Nephron progenitor cell (in vitro differentiated cells): ENCODE measurements at regions not wholly inside any gene's neighbourhood (a gene's known extent, or its start where the extent isn't known, plus 50 kb on each side); places are given as distances from the start of the nearest gene placed in this dataset.

Experiments
- DNase-seq: peaks from one replicate; pipeline ENCODE4 v3.0.0; 2021
- H3K27ac Mint-ChIP-seq: 2 replicates; pipeline ENCODE4 v1.8.0; 2021; ENCODE audit warnings: mild to moderate bottlenecking, moderate library complexity, mixed read lengths
- H3K27me3 Mint-ChIP-seq: 2 replicates; pipeline ENCODE4 v1.8.0; 2021; ENCODE audit warnings: mild to moderate bottlenecking, low read depth, mixed read lengths; ENCODE audit not compliant: poor library complexity
- H3K36me3 Mint-ChIP-seq: 2 replicates; pipeline ENCODE4 v1.8.0; 2021; ENCODE audit warnings: low read depth, mixed read lengths
- H3K4me1 Mint-ChIP-seq: 2 replicates; pipeline ENCODE4 v1.8.0; 2021; ENCODE audit warnings: mixed read lengths
- H3K4me3 Mint-ChIP-seq: 2 replicates; pipeline ENCODE4 v1.8.0; 2021; ENCODE audit warnings: mild to moderate bottlenecking, moderate library complexity, mixed read lengths
- H3K9me3 Mint-ChIP-seq: 2 replicates; pipeline ENCODE4 v1.8.0; 2021; ENCODE audit warnings: mild to moderate bottlenecking, moderate library complexity, mixed read lengths
- CTCF ChIP-seq: fragments of 200-600 bp; sonication (generic); IDR thresholded peaks from 2 replicates; pipeline ENCODE4 v1.5.0; 2021; ENCODE audit warnings: antibody characterized with exemption

GRCh38 chr4:155544547-155544946 is 122.1 kb upstream of the GUCY1A1 start:
- H3K27ac Mint-ChIP-seq: no peak overlapping the region
- no peaks in the 10 kb centered on the region for H3K9me3 Mint-ChIP-seq
- H3K36me3 Mint-ChIP-seq: no peaks in the 10 kb centered on the region
- peaks cover 8% of the 10 kb centered on the region for H3K27me3 Mint-ChIP-seq
- TF ChIP-seq CTCF: no peak
- no peaks in the 10 kb centered on the region for H3K4me1 Mint-ChIP-seq
- no peak overlapping the region for H3K4me3 Mint-ChIP-seq
- DNase-seq: no peak

- DNase-seq: no peak
- Mint-ChIP-seq H3K27me3 (peaks cover 8% of the 10 kb centered on the region), H3K9me3 (no peaks in the 10 kb centered on the region), H3K36me3 (no peaks in the 10 kb centered on the region), H3K4me3 (no peak overlapping the region), H3K4me1 (no peaks in the 10 kb centered on the region), H3K27ac (no peak overlapping the region)
- TF ChIP-seq CTCF: no peak
These were observed 123.4 kb upstream of the GUCY1A1 start for GRCh38 chr4:155543126-155543765.

- Mint-ChIP-seq H3K4me3 (no peak overlapping the region), H3K9me3 (no peaks in the 10 kb centered on the region)
These were observed 124.2 kb upstream of the GUCY1A1 start for GRCh38 chr4:155542415-155542814.

GRCh38 chr4:155541716-155542115 is 124.9 kb upstream of the GUCY1A1 start:
- H3K4me3 Mint-ChIP-seq: no peak overlapping the region
- no peaks in the 10 kb centered on the region for H3K9me3 Mint-ChIP-seq
- H3K27me3 Mint-ChIP-seq: peaks cover 8% of the 10 kb centered on the region
- no peaks in the 10 kb centered on the region for H3K4me1 Mint-ChIP-seq
- no peaks in the 10 kb centered on the region for H3K36me3 Mint-ChIP-seq
- DNase-seq: no peak
- no peak overlapping the region for H3K27ac Mint-ChIP-seq
- TF ChIP-seq CTCF: no peak

More at GRCh38 chr4:155542415-155542814, 124.2 kb upstream of the GUCY1A1 start:
- Mint-ChIP-seq H3K27me3 (peaks cover 8% of the 10 kb centered on the region), H3K27ac (no peak overlapping the region), H3K36me3 (no peaks in the 10 kb centered on the region), H3K4me1 (no peaks in the 10 kb centered on the region)
- DNase-seq: no peak
- no peak for TF ChIP-seq CTCF

- H3K9me3 Mint-ChIP-seq: no peaks in the 10 kb centered on the region
- H3K4me3 Mint-ChIP-seq: no peak overlapping the region
- DNase-seq: no peak
- H3K36me3 Mint-ChIP-seq: no peaks in the 10 kb centered on the region
- peaks cover 8% of the 10 kb centered on the region for H3K27me3 Mint-ChIP-seq
- no peak overlapping the region for H3K27ac Mint-ChIP-seq
- TF ChIP-seq CTCF: no peak
- no peaks in the 10 kb centered on the region for H3K4me1 Mint-ChIP-seq
These were observed 126.0 kb upstream of the GUCY1A1 start for GRCh38 chr4:155540698-155541097.

- Mint-ChIP-seq H3K4me1 (no peaks in the 10 kb centered on the region), H3K27me3 (peaks cover 8% of the 10 kb centered on the region), H3K9me3 (no peaks in the 10 kb centered on the region), H3K36me3 (no peaks in the 10 kb centered on the region), H3K4me3 (no peak overlapping the region), H3K27ac (no peak overlapping the region)
- DNase-seq: no peak
- no peak for TF ChIP-seq CTCF
These were observed 126.9 kb upstream of the GUCY1A1 start for GRCh38 chr4:155539746-155540145.
